HG03108 (cell line): ENCODE measurements at regions not wholly inside any gene's neighbourhood (a gene's known extent, or its start where the extent isn't known, plus 50 kb on each side); places are given as distances from the start of the nearest gene placed in this dataset.
"Not testable (repeated sequence)": the region's sequence is repeated elsewhere in the genome, so short reads cannot be mapped to it uniquely, and the experiment has no call there.

Source experiments
- ATAC-seq: cut with Tn5 transposase; IDR thresholded peaks from one replicate; pipeline ENCODE4 v1.9.1; 2021; ENCODE audit warnings: moderate library complexity; ENCODE audit not compliant: unreplicated experiment

- no peak for ATAC-seq
Measured at GRCh38 chr9:105098370-105098769, 146.1 kb upstream of the SLC44A1 start.

DNA sequence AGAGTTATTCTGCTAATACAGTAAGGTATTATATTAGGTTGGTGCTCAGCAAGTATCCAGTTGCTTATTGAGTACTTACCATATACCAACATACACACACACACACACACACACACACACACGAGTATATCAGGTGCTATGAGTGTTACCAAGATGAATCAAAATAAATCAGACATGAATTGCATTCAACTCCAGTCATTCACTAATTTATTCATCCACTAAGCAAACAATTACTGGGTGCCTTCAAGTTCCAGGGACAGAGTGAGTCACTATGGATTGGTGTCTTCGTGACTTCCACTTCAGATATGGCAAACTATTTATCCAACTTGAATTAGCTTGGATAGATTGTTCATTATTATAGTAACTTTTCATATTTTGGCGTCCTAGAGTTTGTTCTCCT lies 140.7 kb upstream of the SLC44A1 start:
- ATAC-seq, result no peak

DNA sequence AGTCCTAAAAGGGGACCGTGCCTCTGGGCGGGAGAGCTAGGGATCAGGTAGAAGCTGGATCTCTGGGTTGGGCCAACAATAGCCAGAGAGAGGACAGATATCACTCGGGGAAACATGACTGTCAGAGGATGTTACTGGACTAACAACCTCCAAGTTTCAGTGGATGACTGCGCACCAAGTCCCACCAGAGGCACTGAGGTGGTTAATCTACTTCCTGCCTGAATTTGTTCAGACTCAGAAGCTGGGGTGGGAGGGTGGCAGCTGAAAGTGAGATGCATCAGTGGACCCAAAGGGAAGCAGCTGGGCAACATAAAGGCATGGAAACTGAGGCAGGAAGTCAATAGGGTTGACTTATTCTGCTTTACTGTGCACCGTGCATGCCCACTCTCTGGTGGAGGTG lies 130.1 kb upstream of the SLC44A1 start:
- ATAC-seq, result peak; percentile 59

DNA sequence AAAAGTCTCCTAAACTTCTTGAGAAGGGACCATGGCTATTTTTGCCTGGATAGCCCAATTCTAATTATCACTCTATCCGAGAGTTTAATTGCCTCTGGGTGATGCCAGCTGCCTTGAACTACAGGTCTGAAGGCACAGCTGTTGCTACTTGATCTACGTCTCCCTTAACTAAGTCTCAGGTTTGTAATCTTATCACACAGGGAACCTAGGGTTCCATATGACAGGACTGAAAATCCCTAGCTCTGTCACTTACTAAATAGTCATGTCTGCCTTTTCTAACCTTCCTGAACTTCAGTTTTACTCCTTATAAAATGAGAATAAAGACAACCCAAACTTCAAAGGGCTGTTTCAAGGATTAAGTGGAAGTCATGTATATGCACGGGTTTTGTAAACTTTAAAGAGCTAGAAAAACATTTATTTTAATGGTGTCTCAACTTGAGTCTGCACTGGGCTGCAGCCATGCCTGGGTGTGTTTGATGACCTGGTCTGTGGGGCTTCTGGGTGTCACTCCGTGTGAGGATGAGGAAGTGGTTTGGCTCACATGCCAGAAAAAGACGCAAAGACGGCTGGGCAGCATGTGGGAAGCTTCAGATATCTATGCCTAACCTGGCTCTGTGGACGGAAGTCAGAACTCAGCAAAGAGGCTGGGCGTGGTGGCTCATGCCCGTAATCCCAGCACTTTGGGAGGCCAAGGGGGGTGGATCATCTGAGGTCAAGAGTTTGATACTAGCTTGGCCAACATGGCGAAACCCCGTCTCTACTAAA lies 129.3 kb upstream of the SLC44A1 start:
- ATAC-seq, result peak; percentile 84

- no peak for ATAC-seq
Measured at GRCh38 chr9:105116052-105116868, 128.2 kb upstream of the SLC44A1 start.

GRCh38 chr9:105117234-105117633 lies 127.2 kb upstream of the SLC44A1 start:
- ATAC-seq, result no peak

DNA sequence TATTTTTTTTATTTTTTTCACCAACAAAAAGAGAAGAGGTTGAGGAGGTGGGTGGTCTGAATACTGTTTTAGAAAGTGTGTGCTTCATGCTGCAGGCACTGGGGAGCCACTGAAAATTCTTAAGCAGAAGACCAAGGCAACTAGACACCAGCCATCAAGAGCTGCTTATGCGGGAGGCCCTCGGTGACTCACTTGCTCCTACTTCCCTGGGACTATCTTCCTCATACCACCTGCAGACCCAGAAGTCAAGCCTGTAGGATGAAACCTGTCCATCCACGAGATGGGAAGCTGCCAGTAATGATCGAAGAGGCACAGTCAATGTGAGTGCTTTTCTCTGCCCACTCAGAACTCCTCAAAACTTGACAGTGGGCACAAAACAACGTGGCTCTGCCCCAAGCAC lies 125.8 kb upstream of the SLC44A1 start:
- ATAC-seq, result no peak

DNA sequence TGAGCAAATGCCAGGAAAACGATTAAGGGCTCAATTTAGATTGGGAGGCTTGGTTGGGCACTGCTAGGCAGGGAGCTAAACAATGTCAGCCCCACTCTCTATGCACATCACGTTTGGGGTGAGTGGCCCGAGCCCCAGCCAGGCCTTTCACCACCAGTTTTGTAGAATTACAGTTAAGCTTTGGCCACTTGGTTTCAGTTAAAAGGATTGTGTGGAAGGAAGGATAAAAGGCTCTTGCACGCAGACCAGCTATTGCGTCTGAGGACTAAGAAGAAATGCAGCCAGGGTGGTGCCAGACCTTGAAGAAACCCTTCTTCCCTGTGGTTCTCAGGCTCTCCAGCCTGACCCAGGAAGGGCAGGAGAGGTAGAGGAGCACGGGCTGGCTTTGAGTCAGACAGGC lies 125.3 kb upstream of the SLC44A1 start:
- no peak for ATAC-seq

DNA sequence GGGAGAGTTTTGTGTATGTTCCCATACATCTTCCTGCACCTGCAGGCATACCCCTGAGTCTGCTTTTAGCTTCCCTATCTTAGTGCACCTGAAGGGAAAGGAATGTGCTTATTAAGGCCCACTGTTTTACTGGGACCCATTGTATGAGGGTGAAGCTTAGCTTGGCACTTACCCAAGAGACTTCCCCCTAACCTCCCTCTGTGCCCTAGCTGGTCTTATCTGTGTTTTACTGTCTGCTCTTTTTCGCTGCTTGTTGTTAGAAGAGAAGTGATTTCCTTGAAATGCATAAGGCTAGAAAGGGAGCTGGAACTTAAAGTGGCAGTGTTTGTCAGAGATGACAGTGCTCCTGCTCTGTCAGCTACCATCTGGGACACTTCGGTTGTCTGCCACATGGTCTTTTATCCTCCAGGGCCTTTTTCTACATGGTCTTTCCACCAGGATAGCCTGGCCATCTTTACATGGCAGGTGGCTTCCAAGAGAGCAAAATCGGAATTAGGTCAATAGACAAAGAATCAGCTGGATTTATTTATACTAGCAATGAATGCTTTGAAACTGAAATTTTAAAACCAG lies 122.5 kb upstream of the SLC44A1 start:
- no peak for ATAC-seq

- ATAC-seq, result not testable (repeated sequence)
Measured at GRCh38 chr9:105124598-105124997, 119.9 kb upstream of the SLC44A1 start.

DNA sequence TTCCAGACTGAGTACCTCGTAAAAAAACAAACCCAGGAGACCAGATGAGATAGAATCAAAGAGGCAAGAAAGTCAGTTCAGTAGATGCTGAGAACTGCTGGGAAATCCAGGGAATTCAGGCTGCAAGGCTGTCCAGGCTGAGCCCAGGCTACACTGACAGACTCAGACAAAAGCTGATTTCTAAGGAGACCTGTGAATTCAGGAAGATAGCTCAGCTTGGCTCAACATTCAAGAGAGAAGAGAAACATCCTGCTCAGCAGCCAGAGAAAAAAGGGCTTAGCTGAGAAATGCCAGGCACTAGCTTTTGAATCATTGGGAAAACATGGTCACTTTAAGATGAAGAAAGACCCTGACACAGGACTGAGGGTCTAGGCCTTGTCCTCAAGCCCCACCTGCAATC lies 118.2 kb upstream of the SLC44A1 start:
- no peak for ATAC-seq

GRCh38 chr9:105127863-105128220 lies 116.6 kb upstream of the SLC44A1 start:
- peak; percentile 99 for ATAC-seq

GRCh38 chr9:105128908-105129600 lies 115.4 kb upstream of the SLC44A1 start:
- ATAC-seq, result no peak

DNA sequence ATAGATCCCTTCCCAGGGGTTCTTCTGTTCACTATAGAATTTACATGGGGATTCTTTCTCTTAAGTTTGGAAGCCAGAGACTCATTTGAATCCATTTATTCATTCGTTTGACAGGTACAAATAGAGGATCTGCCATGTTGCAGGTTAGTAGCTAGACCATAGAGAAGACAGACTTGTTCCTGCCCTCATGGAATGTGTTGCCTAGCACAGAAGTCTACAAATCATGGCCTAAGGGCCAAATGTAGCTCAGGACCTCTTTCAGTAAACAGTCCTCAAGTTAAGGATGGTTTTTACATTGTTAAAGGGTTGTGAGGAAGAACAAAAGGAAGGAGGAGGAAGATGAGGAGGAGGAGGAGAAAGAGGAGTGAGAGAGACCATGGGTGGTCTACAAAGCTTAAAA lies 114.7 kb upstream of the SLC44A1 start:
- ATAC-seq, result no peak

DNA sequence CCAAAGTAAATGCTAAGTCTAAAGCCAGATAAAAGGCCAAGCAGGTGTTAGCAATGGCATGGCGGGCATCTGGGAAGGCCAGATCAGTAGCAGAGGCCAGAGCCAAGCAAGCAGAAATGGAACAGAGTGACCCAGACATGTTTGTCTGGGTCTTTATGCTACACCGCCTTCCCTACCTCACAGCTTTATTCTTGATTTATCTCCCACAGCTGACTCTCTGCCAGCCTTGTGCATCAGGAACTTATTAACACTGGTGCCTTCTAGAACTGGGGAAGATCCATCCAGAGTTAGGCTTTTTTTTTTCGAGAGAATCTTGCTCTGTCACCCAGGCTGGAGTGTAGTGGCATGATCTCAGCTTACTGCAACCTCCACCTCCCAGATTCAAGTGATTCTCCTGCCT lies 112.5 kb upstream of the SLC44A1 start:
- ATAC-seq, result no peak

DNA sequence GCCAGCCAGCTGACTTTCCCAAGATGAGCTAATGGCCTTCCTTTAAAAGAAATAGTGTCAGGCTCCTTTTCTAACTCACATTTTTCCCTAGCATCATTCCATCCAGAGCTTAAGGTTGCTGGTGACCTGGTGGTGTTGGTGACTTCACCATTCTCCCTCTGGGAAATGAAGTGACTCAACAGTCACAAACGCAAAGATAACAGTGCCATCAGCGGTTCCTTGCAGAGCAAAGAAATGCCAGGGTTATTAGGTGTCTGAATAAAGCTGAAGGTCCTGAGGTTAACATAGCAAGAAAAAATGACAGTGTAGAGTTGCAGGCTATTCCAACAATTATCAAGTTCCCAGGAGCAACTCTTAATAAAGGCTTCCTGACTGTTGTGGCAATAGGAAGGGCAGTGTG lies 111.8 kb upstream of the SLC44A1 start:
- no peak for ATAC-seq

- no peak for ATAC-seq
Measured at GRCh38 chr9:105138306-105138801, 106.1 kb upstream of the SLC44A1 start.

DNA sequence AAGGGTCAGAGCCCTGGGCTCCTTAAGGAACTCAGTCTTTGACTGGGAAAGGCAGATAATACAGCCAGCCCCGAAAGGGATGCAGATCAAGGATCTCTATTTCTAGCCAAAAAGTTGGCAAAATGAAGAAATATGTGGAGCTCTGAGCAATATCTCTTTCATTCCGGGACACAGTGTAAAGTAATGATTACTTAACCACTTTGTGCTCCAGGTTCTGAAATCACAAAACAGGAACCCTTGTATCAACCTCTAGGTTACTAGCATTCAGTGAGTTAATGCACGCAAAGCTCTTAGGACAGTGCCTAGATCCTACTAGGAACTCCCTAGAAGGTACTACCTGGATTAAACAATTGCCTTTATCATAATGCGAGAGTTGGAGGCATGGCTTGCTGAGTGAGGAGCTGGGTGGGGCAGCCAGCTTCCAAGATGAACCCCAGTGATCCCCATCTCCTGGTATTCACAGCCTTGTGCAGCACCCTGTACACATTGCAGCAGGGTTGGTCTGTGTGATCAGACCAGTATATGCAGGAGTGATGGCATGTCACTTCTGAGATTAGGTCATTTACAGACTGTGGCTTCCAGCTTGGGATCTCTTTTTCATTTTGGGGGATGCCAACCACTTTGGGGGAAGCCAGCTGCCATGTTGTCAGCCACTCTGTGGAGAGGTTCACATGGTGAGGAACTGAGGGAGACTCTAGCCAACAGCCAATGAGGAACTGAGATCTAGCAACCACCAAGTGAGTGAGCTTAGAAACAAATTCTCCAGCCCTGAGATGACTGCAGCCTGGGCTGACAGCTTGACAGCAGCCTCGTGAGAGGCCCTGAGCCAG lies 103.1 kb upstream of the SLC44A1 start:
- ATAC-seq, result peak; percentile 92

DNA sequence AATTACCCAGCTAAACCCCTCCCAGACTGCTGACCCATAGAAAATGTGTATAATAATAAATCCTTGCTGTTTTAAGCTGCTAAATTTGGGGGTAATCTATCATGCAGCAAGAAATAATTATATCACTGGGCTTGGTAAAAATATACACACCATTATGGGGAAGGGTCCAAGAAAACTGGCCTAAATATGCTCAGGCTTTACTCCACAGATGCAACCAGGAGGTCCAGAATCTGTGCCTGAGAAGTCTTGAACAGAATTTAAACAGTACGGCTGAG lies 102.5 kb upstream of the SLC44A1 start:
- no peak for ATAC-seq

- no peak for ATAC-seq
Measured at GRCh38 chr9:105142406-105143135, 101.9 kb upstream of the SLC44A1 start.
